ENCODE measurements at regions not wholly inside any gene's neighbourhood (a gene's known extent, or its start where the extent isn't known, plus 50 kb on each side); places are given as distances from the start of the nearest gene placed in this dataset.
"Not testable (repeated sequence)": the region's sequence is repeated elsewhere in the genome, so short reads cannot be mapped to it uniquely, and the experiment has no call there.

- POLR2A ChIA-PET, result no interaction called here
- no peak for DNase-seq (ENCODE audit: low read depth in 1 of 2, low spot score in 1 of 2)
- TF ChIP-seq, protein P1, sequence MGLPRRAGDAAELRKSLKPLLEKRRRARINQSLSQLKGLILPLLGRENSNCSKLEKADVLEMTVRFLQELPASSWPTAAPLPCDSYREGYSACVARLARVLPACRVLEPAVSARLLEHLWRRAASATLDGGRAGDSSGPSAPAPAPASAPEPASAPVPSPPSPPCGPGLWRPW (IDR thresholded peaks at IDR 0.05), result no peak
- TF ChIP-seq ZSCAN20 (CRISPR knock-in tag; IDR thresholded peaks at IDR 0.05), result no peak
- no peak for TF ChIP-seq FOSB (CRISPR knock-in tag; IDR thresholded peaks at IDR 0.05)
- TF ChIP-seq ELK1 (IDR thresholded peaks at IDR 0.05; ENCODE audit: low read depth, low read length), result no peak
- TF ChIP-seq REST (IDR thresholded peaks at IDR 0.05), result no peak
- TF ChIP-seq TFCP2L1 (CRISPR knock-in tag; IDR thresholded peaks at IDR 0.05), result no peak
- Histone ChIP-seq H3K4me3 (no peak overlapping the region), H3K4me1 (no peaks in the 10 kb centered on the region), H3K9me3 (no peaks in the 10 kb centered on the region), H3K4me2 (no peak overlapping the region), H3K27ac (no peak overlapping the region)
- ATAC-seq, result no peak
- WGBS (ENCODE audit: missing lambda C conversion rate), result 6% methylated on average over 2 of the region's 2 CpGs
- CTCF ChIA-PET, result interaction anchor here (1.0 kb wide), 1 partner anchor 8 kb away, joined by 3 read pairs; no protein-coding TSS in a partner anchor
- FAIRE-seq, result no peak
Observed at GRCh38 chr9:75382126-75382525, 293.8 kb downstream of the OSTF1 start.

DNA sequence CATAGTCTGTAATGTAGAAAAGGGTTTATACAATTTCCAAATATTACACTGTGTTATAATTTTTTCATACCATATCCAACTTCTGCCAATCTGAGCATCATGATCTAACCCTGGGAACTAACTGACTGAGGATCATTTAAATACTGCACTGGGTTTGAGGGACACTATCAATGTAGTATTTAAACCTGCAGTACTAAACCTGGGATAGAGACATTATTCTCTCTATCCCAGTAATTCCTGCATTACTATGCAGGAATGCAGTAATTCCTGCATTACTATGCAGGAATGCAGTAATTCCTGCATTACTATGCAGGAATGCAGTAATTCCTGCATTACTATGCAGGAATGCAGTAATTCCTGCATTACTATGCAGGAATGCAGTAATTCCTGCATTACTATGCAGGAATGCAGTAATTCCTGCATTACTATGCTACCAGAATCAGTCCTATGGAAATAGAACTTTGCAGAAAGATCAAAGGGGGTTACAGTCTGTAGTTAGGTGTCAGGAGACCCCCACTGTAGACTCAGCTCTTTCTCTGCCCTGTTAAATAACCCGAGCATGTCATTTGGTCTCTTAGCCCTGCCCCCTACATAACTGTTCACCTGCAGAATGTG lies 295.2 kb downstream of the OSTF1 start:
- FAIRE-seq; ATAC-seq; H3K4me3 ChIP-seq; POLR2A ChIA-PET; H3K4me2 ChIP-seq; H3K9me3 ChIP-seq; DNase-seq (ENCODE audit: low read depth in 1 of 2, low spot score in 1 of 2); H3K27ac ChIP-seq; H3K4me1 ChIP-seq; CTCF ChIA-PET: not testable (repeated sequence)
- 0% methylated on average over 1 of the region's 1 CpG for whole genome bisulfite sequencing (ENCODE audit: missing lambda C conversion rate)

- DNase-seq (ENCODE audit: low read depth in 1 of 2, low spot score in 1 of 2), result no peak
- ChIA-PET POLR2A (no interaction called here), CTCF (no interaction called here)
- no peak for ATAC-seq
- Histone ChIP-seq H3K4me2 (no peak overlapping the region), H3K4me1 (no peaks in the 10 kb centered on the region), H3K4me3 (no peak overlapping the region), H3K9me3 (no peaks in the 10 kb centered on the region), H3K27ac (no peak overlapping the region)
- TF ChIP-seq FOSL2 (IDR thresholded peaks at IDR 0.05), result no peak
- no peak for TF ChIP-seq FOSL2 (CRISPR knock-in tag; IDR thresholded peaks at IDR 0.05)
- no peak for TF ChIP-seq HMGXB4 (CRISPR knock-in tag; IDR thresholded peaks at IDR 0.05; ENCODE audit: borderline replicate concordance)
- TF ChIP-seq HOXB5 (CRISPR knock-in tag; IDR thresholded peaks at IDR 0.05), result no peak
- no peak for TF ChIP-seq HDAC2 (IDR thresholded peaks at IDR 0.05)
- TF ChIP-seq, protein P2, sequence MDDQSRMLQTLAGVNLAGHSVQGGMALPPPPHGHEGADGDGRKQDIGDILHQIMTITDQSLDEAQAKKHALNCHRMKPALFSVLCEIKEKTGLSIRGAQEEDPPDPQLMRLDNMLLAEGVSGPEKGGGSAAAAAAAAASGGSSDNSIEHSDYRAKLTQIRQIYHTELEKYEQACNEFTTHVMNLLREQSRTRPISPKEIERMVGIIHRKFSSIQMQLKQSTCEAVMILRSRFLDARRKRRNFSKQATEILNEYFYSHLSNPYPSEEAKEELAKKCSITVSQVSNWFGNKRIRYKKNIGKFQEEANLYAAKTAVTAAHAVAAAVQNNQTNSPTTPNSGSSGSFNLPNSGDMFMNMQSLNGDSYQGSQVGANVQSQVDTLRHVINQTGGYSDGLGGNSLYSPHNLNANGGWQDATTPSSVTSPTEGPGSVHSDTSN (IDR thresholded peaks at IDR 0.05), result no peak
- no peak for TF ChIP-seq NFE2L2 (conservative IDR thresholded peaks at IDR 0.05; ENCODE audit: low read length)
- no peak for FAIRE-seq
Observed at GRCh38 chr9:75385236-75385635, 296.9 kb downstream of the OSTF1 start.
